ENCODE measurements at regions not wholly inside any gene's neighbourhood (a gene's known extent, or its start where the extent isn't known, plus 50 kb on each side); places are given as distances from the start of the nearest gene placed in this dataset.

- no peak for TF ChIP-seq CTCF (conservative IDR thresholded peaks at IDR 0.05)
- no peak for TF ChIP-seq ZFX (IDR thresholded peaks at IDR 0.05)
Measured at GRCh38 chr4:57187246-57187645, 77.1 kb upstream of the IGFBP7 start.
